ENCODE measurements at regions not wholly inside any gene's neighbourhood (a gene's known extent, or its start where the extent isn't known, plus 50 kb on each side); places are given as distances from the start of the nearest gene placed in this dataset.
"Not testable (repeated sequence)": the region's sequence is repeated elsewhere in the genome, so short reads cannot be mapped to it uniquely, and the experiment has no call there.

- TF ChIP-seq ZFX (IDR thresholded peaks at IDR 0.05) (no peak), CTCF (conservative IDR thresholded peaks at IDR 0.05) (no peak)
- no peak overlapping the region for H3K27ac ChIP-seq
These were observed 464.9 kb downstream of the RPS29 start for GRCh38 chr14:49121246-49121645.

- H3K27ac ChIP-seq: no peak overlapping the region
- TF ChIP-seq ZFX (IDR thresholded peaks at IDR 0.05) (no peak), CTCF (conservative IDR thresholded peaks at IDR 0.05) (no peak)
These were observed 471.9 kb downstream of the RPS29 start for GRCh38 chr14:49114161-49114893.

- no peak overlapping the region for H3K27ac ChIP-seq
- TF ChIP-seq CTCF (conservative IDR thresholded peaks at IDR 0.05) (no peak), ZFX (IDR thresholded peaks at IDR 0.05) (no peak)
These were observed 479.2 kb downstream of the RPS29 start for GRCh38 chr14:49106741-49107667.

GRCh38 chr14:49105956-49106355 is 480.2 kb downstream of the RPS29 start:
- TF ChIP-seq ZFX (IDR thresholded peaks at IDR 0.05) (no peak), CTCF (conservative IDR thresholded peaks at IDR 0.05) (no peak)

GRCh38 chr14:49105512-49105911 is 480.7 kb downstream of the RPS29 start:
- H3K27ac ChIP-seq: no peak overlapping the region
- TF ChIP-seq CTCF (conservative IDR thresholded peaks at IDR 0.05): no peak
- no peak for TF ChIP-seq ZFX (IDR thresholded peaks at IDR 0.05)

More at GRCh38 chr14:49105956-49106355, 480.2 kb downstream of the RPS29 start:
- no peak overlapping the region for H3K27ac ChIP-seq

GRCh38 chr14:49092345-49092744 is 493.8 kb downstream of the RPS29 start:
- no peak overlapping the region for H3K27ac ChIP-seq
- TF ChIP-seq CTCF (conservative IDR thresholded peaks at IDR 0.05) (no peak), ZFX (IDR thresholded peaks at IDR 0.05) (no peak)

- no peak overlapping the region for H3K27ac ChIP-seq
- TF ChIP-seq ZFX (IDR thresholded peaks at IDR 0.05): no peak
- TF ChIP-seq CTCF (conservative IDR thresholded peaks at IDR 0.05): no peak
These were observed 497.1 kb downstream of the RPS29 start for GRCh38 chr14:49089107-49089506.

GRCh38 chr14:49073292-49073691 is 512.9 kb downstream of the RPS29 start:
- not testable (repeated sequence) for H3K27ac ChIP-seq

All from C4-2B (cell line).